GM15510 (cell line): ENCODE measurements at regions not wholly inside any gene's neighbourhood (a gene's known extent, or its start where the extent isn't known, plus 50 kb on each side); places are given as distances from the start of the nearest gene placed in this dataset.

Experiments used
- POLR2A ChIP-seq: IDR thresholded peaks from 3 replicates; pipeline ENCODE4 v1.6.1; 2011; ENCODE audit warnings: borderline replicate concordance; ENCODE audit not compliant: insufficient read length; ENCODE audit errors: extremely low read depth

GRCh38 chr21:25383545-25383944 is 223.7 kb downstream of the MRPL39 start:
- no peak for TF ChIP-seq POLR2A

DNA sequence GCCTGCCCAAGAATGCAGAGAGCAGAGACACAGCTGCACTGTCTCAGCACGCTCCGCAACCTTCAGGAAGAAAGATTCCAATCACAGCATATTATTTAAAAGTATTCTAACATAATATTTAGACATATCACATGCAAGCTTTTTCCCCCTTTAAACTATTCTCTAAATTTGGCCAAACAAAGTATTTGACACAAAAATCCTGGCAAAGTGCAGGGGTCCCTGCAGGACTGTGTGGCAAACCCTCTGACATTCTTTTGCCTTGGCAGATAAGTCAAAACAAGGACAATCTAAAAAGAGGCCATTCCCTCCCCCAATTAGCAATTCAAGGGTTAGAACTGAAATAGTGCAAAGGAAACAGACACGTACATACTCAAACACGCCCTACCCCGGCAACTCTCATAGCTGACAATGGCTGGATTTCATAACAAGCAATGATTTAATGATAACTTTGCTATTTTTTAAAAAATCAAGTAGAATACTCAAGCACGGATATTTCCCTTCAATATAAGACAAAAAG is 225.3 kb downstream of the MRPL39 start:
- no peak for TF ChIP-seq POLR2A

DNA sequence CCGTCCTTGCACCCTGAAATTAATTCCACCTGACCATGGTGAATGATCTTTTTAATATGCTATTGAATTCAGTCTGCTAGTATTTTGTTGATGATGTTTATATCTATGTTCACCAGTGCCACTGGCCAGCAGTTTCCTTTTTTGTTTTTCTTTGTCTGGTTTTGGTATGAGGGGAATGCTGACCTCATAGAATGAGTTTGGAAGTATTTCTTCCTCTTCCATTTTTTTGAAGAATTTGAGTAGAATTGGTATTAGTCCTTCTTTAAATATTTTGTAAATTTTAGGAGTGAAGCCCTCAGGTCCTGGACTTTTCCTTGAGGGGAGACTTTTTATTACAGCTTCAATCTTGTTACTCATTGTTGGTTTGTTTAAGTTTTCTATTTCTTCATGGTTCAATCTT is 231.6 kb downstream of the MRPL39 start:
- no peak for TF ChIP-seq POLR2A

DNA sequence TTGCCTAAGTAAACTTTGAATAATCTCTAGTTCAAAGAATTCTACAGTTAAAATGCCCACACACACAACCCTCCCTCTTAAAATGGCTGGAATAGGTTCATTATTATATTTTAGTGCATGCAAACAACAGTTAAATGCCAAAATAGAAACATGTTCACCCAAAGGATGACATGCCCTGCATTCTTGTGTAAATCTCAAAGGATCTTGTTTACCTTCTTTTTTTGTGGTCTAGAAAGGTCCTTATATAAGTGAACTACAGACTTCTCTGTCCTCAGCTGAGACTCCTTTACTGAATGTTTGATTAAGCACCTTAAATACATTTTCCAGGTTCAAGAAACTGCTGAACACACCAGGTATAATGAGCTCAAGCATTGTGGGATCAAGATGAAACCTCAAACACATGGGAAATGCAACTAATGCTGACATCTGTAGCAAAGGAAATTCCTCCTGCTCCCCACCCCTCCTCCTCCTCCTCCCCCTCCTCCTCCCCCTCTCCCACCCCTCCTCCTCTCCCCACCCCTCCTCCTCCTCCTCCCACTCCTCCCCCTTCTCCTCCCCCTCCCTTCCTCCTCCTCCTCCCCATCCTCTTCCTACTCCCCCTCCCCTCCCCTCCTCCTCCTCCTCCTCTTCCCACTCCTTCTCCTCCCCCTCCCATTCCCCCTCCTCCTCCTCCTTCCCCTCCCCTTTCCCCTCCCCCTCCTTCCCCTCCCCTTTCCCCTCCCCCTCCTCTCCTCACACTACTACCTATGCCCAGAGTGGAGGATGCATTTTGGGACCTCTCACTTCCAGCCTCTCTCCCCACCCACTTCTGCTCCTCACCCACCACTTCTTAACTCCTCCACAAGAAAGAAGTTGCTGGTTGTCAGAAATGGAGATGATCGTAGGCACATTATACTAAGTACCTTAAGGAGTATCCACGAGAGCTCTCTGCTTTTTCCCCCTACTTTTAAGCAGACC is 233.9 kb downstream of the MRPL39 start:
- TF ChIP-seq POLR2A: no peak

GRCh38 chr21:25371841-25372425 is 235.3 kb downstream of the MRPL39 start:
- no peak for TF ChIP-seq POLR2A

GRCh38 chr21:25370311-25370744 is 237.0 kb downstream of the MRPL39 start:
- no peak for TF ChIP-seq POLR2A

GRCh38 chr21:25369524-25370300 is 237.6 kb downstream of the MRPL39 start:
- no peak for TF ChIP-seq POLR2A

GRCh38 chr21:25368531-25368930 is 238.8 kb downstream of the MRPL39 start:
- TF ChIP-seq POLR2A: no peak

DNA sequence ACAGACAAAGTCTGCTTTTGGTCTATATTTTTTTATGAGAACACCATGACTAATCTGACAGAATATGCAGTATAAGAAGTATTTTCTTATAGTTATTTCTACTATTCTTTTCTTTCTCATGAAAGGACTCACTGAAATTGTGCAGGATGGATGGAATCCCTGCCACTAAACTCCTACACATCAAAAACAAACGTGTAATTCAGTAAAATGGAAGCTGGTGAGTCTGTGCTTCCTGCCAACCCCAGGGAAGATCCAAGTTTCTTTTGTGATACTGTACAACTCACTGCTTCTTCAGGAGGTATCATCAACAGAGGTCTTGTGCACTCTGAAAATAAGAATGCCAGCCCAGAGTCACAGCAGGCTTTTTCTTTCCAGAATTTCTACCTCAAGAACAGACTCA is 241.2 kb downstream of the MRPL39 start:
- no peak for TF ChIP-seq POLR2A

DNA sequence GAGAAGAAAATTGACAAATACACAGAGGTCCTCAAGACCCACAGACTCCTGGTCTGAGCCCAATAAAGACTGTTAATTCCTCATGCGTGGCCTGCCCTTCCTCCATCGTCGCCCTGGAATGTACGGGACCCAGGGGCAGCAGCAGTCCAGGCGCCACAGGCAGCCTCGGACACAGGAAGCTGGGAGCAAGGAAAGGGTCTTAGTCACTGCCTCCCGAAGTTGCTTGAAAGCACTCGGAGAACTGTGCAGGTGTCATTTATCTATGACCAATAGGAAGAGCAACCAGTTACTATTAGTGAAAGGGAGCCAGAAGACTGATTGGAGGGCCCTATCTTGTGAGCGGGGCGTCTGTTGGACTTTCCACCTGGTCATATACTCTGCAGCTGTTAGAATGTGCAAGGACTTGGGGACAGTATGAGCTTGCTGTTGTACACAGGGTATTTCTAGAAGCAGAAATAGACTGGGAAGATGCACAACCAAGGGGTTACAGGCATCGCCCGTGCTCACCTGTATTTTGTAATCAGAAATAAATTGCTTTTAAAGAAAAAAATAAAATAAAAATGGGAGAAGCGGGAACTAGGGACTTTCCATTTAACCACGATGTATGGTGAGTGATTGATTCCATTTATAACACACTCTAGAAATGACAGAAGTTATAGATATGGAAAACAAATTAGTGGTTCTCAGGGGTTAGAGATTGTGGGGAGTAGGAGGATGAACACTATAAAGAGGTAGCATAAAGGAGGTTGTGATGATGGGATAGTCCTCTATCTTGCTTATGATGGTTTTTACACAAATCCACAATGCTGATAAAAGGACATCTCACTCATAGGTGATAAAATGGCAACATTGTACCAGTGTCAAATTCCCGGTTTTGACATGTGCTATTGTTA is 244.7 kb downstream of the MRPL39 start:
- TF ChIP-seq POLR2A: no peak

GRCh38 chr21:25361765-25362164 is 245.5 kb downstream of the MRPL39 start:
- no peak for TF ChIP-seq POLR2A

- no peak for TF ChIP-seq POLR2A
Observed at GRCh38 chr21:25361097-25361496, 246.2 kb downstream of the MRPL39 start.

DNA sequence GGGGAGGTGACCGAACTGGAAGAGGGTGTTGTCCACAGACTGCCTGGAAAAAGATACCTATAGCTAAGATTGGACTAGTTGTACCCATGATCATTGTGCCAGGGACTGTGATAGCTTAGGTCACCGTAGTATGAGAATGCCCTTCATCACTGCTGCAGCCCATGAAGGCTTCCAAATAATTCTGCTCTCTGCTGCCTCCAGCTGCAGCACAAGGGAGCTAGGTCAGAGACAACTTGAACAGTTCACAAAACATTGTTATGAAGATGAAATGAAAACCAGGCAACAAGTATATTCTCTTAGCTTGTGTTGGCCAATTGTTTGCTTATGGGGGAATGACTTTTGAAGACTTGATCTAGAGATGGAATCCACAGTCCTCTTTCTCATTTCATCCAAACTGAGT is 246.7 kb downstream of the MRPL39 start:
- TF ChIP-seq POLR2A: no peak

DNA sequence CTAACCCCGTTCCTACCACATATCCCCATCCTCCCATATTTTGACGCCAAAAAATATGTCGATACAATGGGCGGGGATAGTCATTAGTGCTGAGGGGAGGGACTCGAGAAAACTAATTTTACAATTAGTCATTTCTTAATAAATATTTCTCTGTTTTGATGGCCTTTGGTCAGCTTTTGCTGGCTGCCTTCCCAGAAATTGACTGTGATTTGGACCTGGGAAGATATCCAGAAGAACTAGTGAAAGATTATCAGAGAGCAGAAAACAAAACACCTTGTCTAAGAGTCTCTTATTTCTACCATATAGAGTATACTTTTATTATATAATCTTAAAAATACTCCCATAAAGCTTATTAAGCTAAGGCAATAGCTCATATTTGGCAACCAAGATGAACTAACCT is 247.6 kb downstream of the MRPL39 start:
- TF ChIP-seq POLR2A: no peak
